CD4-positive, alpha-beta T cell (primary cell): ENCODE measurements at regions not wholly inside any gene's neighbourhood (a gene's known extent, or its start where the extent isn't known, plus 50 kb on each side); places are given as distances from the start of the nearest gene placed in this dataset.

Experiments
- ATAC-seq: fragments of 200-7000 bp; cut with Tn5 transposase; one replicate; pipeline ENCODE4 v1.10.0; 2022; ENCODE audit warnings: mild to moderate bottlenecking; ENCODE audit not compliant: poor library complexity
- CTCF ChIA-PET: fragments of 350-600 bp; sonication (Branson Sonifier 250); formaldehyde crosslinking; loops from one replicate; lab custom pipeline; 2021; ENCODE audit warnings: antibody characterized with exemption, inconsistent platforms; lab: Charles Lee
- POLR2A ChIA-PET: fragments of 350-600 bp; sonication (Branson Sonifier 250); formaldehyde crosslinking; loops from one replicate; lab custom pipeline; 2021; ENCODE audit warnings: antibody characterized with exemption, inconsistent platforms; lab: Charles Lee
- DNase-seq, 14 experiments: peaks; one replicate each; pipeline ENCODE4 v3.0.0-alpha.2; 2013 to 2020; ENCODE audit warnings: mixed read lengths in 2 of 14
- H3K27ac ChIP-seq, 2 donors: one replicate each; pipeline versions ENCODE4 v1.5.1 to v1.7.0; 2013; ENCODE audit warnings: low read length in 2 of 2, low read depth in 1 of 2, mild to moderate bottlenecking in 1 of 2
- H3K27me3 ChIP-seq, 2 experiments: 1 replicate in 1 of 2; 2 replicates in 1 of 2; pipeline versions ENCODE4 v1.6.1 to v1.7.0; 2013; ENCODE audit warnings: low read length in 2 of 2, control low read depth in 1 of 2, mild to moderate bottlenecking in 1 of 2, moderate library complexity in 1 of 2; ENCODE audit not compliant: insufficient read depth in 2 of 2, control insufficient read depth in 1 of 2
- H3K36me3 ChIP-seq: one replicate; pipeline ENCODE4 v1.6.1; 2013; ENCODE audit warnings: low read length, control low read depth; ENCODE audit not compliant: insufficient read depth
- H3K4me1 ChIP-seq: one replicate; pipeline ENCODE4 v1.6.1; 2013; ENCODE audit warnings: low read length, control low read depth; ENCODE audit not compliant: insufficient read depth
- H3K4me3 ChIP-seq: one replicate; pipeline ENCODE4 v1.5.1; 2013; ENCODE audit warnings: mild to moderate bottlenecking, low read length, moderate library complexity
- H3K9me3 ChIP-seq, 2 experiments: 1 replicate in 1 of 2; 2 replicates in 1 of 2; pipeline versions ENCODE4 v1.6.1 to v1.7.0; 2013; ENCODE audit warnings: low read length in 2 of 2, mild to moderate bottlenecking in 2 of 2, control low read depth in 1 of 2, moderate library complexity in 1 of 2; ENCODE audit not compliant: control insufficient read depth in 1 of 2, insufficient read depth in 1 of 2
- H3K27ac Mint-ChIP-seq: one replicate; pipeline ENCODE4 v1.8.0; 2020; ENCODE audit warnings: mixed read lengths
- H3K27me3 Mint-ChIP-seq: one replicate; pipeline ENCODE4 v1.8.0; 2021; ENCODE audit warnings: mixed read lengths
- H3K36me3 Mint-ChIP-seq: one replicate; pipeline ENCODE4 v1.8.0; 2021; ENCODE audit warnings: low read depth, mixed read lengths
- H3K4me1 Mint-ChIP-seq: one replicate; pipeline ENCODE4 v1.8.0; 2021; ENCODE audit warnings: low read depth, mixed read lengths
- H3K4me3 Mint-ChIP-seq: one replicate; pipeline ENCODE4 v1.8.0; 2020; ENCODE audit warnings: mild to moderate bottlenecking, mixed read lengths
- H3K9me3 Mint-ChIP-seq: one replicate; pipeline ENCODE4 v1.8.0; 2020; ENCODE audit warnings: mixed read lengths
- intact Hi-C, 2 experiments: fragments of 100-400 bp; cut with DNase I in 1 of 2; cut with micrococcal nuclease in 1 of 2; formaldehyde crosslinking; loops; one replicate each; pipeline versions ENCODE4 v1.15.1 to v1.9.0; 2023 to 2025; cut with DNase I, micrococcal nuclease
- TF ChIP-seq, protein P1 (sequence below): fragments of 200-600 bp; IDR thresholded peaks from one replicate; pipeline ENCODE4 v1.8.0; 2022; ENCODE audit warnings: antibody characterized with exemption, mild to moderate bottlenecking

DNA sequence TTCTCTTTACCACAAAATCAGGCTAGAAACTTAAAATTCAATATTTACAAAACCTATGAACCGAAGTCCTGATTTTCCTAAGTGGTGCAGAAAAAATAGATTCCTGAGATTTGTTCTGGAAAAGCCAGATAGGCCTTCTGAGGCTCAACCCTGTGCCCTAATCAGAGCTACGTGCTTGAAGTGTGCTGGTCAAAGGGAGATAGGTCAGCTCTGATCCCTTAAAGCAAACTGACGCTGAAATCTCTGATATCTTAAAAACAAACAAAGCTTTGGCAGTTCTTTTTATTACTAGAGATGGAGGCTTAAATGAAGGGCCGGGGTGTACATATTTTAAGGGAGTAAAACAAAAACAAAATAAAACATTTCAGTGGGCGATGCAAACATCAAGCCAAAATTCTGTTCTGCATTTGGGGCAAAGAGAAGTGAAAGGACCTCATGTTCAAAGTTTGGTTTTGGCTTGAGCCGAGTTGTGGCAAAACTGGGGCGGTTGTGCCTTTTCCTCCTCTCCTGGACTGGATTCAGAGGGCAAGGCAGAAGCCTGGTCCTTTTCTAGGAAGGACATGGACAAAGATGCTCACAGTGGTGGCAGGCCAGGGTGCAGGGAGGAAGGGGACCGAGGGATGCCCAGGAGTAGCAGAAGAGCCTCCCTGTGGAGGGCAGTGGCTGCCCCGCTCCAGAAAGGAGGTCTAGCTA is 295.0 kb downstream of the CDCA7 start:
- ATAC-seq (no peak), DNase-seq (no peak)
- Mint-ChIP-seq H3K9me3 (no peaks in the 10 kb centered on the region), H3K36me3 (no peaks in the 10 kb centered on the region), H3K27ac (no peak overlapping the region), H3K27me3 (peaks cover 20% of the 10 kb centered on the region), H3K4me3 (no peak overlapping the region), H3K4me1 (no peaks in the 10 kb centered on the region)
- TF ChIP-seq, protein P1, sequence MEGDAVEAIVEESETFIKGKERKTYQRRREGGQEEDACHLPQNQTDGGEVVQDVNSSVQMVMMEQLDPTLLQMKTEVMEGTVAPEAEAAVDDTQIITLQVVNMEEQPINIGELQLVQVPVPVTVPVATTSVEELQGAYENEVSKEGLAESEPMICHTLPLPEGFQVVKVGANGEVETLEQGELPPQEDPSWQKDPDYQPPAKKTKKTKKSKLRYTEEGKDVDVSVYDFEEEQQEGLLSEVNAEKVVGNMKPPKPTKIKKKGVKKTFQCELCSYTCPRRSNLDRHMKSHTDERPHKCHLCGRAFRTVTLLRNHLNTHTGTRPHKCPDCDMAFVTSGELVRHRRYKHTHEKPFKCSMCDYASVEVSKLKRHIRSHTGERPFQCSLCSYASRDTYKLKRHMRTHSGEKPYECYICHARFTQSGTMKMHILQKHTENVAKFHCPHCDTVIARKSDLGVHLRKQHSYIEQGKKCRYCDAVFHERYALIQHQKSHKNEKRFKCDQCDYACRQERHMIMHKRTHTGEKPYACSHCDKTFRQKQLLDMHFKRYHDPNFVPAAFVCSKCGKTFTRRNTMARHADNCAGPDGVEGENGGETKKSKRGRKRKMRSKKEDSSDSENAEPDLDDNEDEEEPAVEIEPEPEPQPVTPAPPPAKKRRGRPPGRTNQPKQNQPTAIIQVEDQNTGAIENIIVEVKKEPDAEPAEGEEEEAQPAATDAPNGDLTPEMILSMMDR, result no peak
- peaks cover 3 to 5% of the 10 kb centered on the region in 2 experiments for H3K27me3 ChIP-seq
- no peaks in the 10 kb centered on the region for H3K4me1 ChIP-seq
- intact Hi-C loops, result no loop called here
- no peak overlapping the region for H3K4me3 ChIP-seq
- ChIA-PET CTCF (no interaction called here), POLR2A (no interaction called here)
- H3K36me3 ChIP-seq, result no peaks in the 10 kb centered on the region
- H3K9me3 ChIP-seq, result peaks cover 0 to 3% of the 10 kb centered on the region in 2 experiments
- no peak overlapping the region for H3K27ac ChIP-seq

DNA sequence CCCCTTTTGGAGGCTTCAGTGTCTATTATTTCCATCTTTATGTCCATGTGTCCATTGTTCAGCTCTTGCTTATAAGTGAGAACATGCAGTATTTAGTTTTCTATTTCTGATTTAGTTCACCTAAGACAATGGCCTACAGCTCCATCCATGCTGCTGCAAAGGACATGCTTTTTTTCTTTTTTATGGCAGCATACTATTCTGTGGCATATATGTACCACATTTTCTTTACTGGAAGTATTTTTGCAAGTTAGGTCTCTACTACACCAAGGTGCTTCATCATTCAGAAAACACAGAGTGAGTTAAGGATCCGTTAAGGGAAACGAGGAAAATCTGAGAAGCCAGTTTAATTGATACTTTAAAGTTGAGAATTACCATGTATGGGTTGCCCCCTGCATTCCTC is 297.2 kb downstream of the CDCA7 start:
- Mint-ChIP-seq H3K4me1 (no peaks in the 10 kb centered on the region), H3K9me3 (no peaks in the 10 kb centered on the region), H3K36me3 (no peaks in the 10 kb centered on the region), H3K27ac (no peak overlapping the region), H3K27me3 (peaks cover 27% of the 10 kb centered on the region), H3K4me3 (no peak overlapping the region)
- no peak overlapping the region for H3K27ac ChIP-seq
- no peaks in the 10 kb centered on the region for H3K4me1 ChIP-seq
- peaks cover 0 to 3% of the 10 kb centered on the region in 2 experiments for H3K9me3 ChIP-seq
- DNase-seq (no peak), ATAC-seq (no peak)
- CTCF ChIA-PET, result no interaction called here
- no peaks in the 10 kb centered on the region for H3K36me3 ChIP-seq
- H3K4me3 ChIP-seq, result no peak overlapping the region
- peaks cover 0 to 5% of the 10 kb centered on the region in 2 experiments for H3K27me3 ChIP-seq
- TF ChIP-seq, protein P1, result no peak
- intact Hi-C loops, result no loop called here
- POLR2A ChIA-PET, result no interaction called here

DNA sequence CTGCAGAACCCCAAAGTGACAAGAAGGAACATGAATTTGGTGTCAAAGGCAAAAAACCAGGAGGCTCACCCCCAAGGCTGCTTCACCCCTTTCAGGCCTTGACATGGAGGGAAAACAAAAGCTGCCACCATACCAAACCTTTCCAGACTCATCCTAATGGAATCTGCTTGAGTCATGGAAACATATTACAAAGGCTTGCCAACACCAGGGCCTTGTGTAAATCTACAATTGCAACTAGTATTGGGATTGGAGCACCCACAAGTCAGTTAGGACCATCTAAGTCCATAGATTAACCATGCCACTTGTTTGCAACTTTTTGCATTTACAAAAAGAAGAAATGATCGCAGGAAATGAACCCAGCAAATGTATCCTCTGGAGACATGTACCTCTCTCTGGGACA is 297.6 kb downstream of the CDCA7 start:
- POLR2A ChIA-PET, result no interaction called here
- Mint-ChIP-seq H3K27ac (no peak overlapping the region), H3K4me3 (no peak overlapping the region), H3K27me3 (peaks cover 27% of the 10 kb centered on the region), H3K36me3 (no peaks in the 10 kb centered on the region), H3K4me1 (no peaks in the 10 kb centered on the region), H3K9me3 (no peaks in the 10 kb centered on the region)
- H3K4me3 ChIP-seq, result no peak overlapping the region
- ATAC-seq (no peak), DNase-seq (no peak)
- peaks cover 0 to 3% of the 10 kb centered on the region in 2 experiments for H3K9me3 ChIP-seq
- intact Hi-C loops, result no loop called here
- H3K27me3 ChIP-seq, result peaks cover 0 to 5% of the 10 kb centered on the region in 2 experiments
- H3K4me1 ChIP-seq, result no peaks in the 10 kb centered on the region
- CTCF ChIA-PET, result no interaction called here
- H3K27ac ChIP-seq, result no peak overlapping the region
- TF ChIP-seq, protein P1, result no peak
- no peaks in the 10 kb centered on the region for H3K36me3 ChIP-seq
